GM12878 (cell line): ENCODE measurements at regions not wholly inside any gene's neighbourhood (a gene's known extent, or its start where the extent isn't known, plus 50 kb on each side); places are given as distances from the start of the nearest gene placed in this dataset.

Experiments used
- CTCF ChIP-seq, 3 experiments: IDR thresholded peaks in 2 of 3; conservative IDR thresholded peaks in 1 of 3; 2 replicates each; pipeline ENCODE4 v1.5.1; 2011; ENCODE audit warnings: low read depth in 3 of 3, low read length in 3 of 3, mild to moderate bottlenecking in 3 of 3, control low read depth in 2 of 3, moderate library complexity in 2 of 3, inconsistent platforms in 1 of 3, mixed read lengths in 1 of 3; ENCODE audit not compliant: control insufficient read depth in 2 of 3, insufficient read depth in 1 of 3; ENCODE audit errors: extremely low read depth in 1 of 3
- NFYB ChIP-seq: IDR thresholded peaks from 2 replicates; pipeline ENCODE4 v1.6.1; 2011; ENCODE audit warnings: low read depth, mild to moderate bottlenecking, low read length, improper control_type of control experiment, moderate library complexity; ENCODE audit not compliant: insufficient read depth
- POLR2A ChIP-seq: IDR thresholded peaks from 2 replicates; pipeline ENCODE4 v1.6.1; 2011; ENCODE audit warnings: low read depth, mild to moderate bottlenecking, low read length
- RAD21 ChIP-seq: IDR thresholded peaks from 2 replicates; pipeline ENCODE4 v1.6.1; 2011; ENCODE audit warnings: mild to moderate bottlenecking, low read depth, low read length, moderate library complexity; ENCODE audit not compliant: insufficient read depth
- STAT3 ChIP-seq: IDR thresholded peaks from 2 replicates; pipeline ENCODE4 v1.6.1; 2011; ENCODE audit warnings: low read depth, low read length, improper control_type of control experiment
- SUZ12 ChIP-seq: fragments of 200-600 bp; sonication (generic); IDR thresholded peaks from one replicate; pipeline ENCODE4 v1.6.1; 2018; ENCODE audit warnings: antibody characterized with exemption, mild to moderate bottlenecking; ENCODE audit not compliant: unreplicated experiment
- ZNF384 ChIP-seq: IDR thresholded peaks from 2 replicates; pipeline ENCODE4 v1.6.1; 2012; ENCODE audit warnings: low read depth, mild to moderate bottlenecking, low read length, improper control_type of control experiment, borderline replicate concordance
- TF ChIP-seq, protein P1 (sequence below): IDR thresholded peaks from 2 replicates; pipeline ENCODE4 v1.6.1; 2012; ENCODE audit warnings: low read depth, low read length, improper control_type of control experiment
- TF ChIP-seq, protein P2 (sequence below): IDR thresholded peaks from 2 replicates; pipeline ENCODE4 v1.6.1; 2012; ENCODE audit warnings: low read depth, low read length, improper control_type of control experiment
- TF ChIP-seq, protein P3 (sequence below): fragments of 450-650 bp; IDR thresholded peaks from 2 replicates; pipeline ENCODE4 v1.6.1; 2016; ENCODE audit warnings: mild to moderate bottlenecking, moderate library complexity, borderline replicate concordance

GRCh38 chr6:148138573-148138972 lies 204.1 kb upstream of the SASH1 start:
- TF ChIP-seq ZNF384 (no peak), NFYB (no peak), STAT3 (no peak), CTCF (IDR thresholded peaks at IDR 0.05 in 2 of 3, conservative IDR thresholded peaks at IDR 0.05 in 1 of 3; ENCODE audit: control insufficient read depth in 2 of 3, extremely low read depth in 1 of 3, insufficient read depth in 1 of 3, low read depth in 3 of 3, low read length in 3 of 3) (no peak), SUZ12 (no peak), POLR2A (no peak), RAD21 (no peak)
- TF ChIP-seq, protein P1, sequence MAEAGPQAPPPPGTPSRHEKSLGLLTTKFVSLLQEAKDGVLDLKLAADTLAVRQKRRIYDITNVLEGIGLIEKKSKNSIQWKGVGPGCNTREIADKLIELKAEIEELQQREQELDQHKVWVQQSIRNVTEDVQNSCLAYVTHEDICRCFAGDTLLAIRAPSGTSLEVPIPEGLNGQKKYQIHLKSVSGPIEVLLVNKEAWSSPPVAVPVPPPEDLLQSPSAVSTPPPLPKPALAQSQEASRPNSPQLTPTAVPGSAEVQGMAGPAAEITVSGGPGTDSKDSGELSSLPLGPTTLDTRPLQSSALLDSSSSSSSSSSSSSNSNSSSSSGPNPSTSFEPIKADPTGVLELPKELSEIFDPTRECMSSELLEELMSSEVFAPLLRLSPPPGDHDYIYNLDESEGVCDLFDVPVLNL, result no peak
- TF ChIP-seq, protein P2, sequence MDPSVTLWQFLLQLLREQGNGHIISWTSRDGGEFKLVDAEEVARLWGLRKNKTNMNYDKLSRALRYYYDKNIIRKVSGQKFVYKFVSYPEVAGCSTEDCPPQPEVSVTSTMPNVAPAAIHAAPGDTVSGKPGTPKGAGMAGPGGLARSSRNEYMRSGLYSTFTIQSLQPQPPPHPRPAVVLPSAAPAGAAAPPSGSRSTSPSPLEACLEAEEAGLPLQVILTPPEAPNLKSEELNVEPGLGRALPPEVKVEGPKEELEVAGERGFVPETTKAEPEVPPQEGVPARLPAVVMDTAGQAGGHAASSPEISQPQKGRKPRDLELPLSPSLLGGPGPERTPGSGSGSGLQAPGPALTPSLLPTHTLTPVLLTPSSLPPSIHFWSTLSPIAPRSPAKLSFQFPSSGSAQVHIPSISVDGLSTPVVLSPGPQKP, result no peak
- TF ChIP-seq, protein P3, sequence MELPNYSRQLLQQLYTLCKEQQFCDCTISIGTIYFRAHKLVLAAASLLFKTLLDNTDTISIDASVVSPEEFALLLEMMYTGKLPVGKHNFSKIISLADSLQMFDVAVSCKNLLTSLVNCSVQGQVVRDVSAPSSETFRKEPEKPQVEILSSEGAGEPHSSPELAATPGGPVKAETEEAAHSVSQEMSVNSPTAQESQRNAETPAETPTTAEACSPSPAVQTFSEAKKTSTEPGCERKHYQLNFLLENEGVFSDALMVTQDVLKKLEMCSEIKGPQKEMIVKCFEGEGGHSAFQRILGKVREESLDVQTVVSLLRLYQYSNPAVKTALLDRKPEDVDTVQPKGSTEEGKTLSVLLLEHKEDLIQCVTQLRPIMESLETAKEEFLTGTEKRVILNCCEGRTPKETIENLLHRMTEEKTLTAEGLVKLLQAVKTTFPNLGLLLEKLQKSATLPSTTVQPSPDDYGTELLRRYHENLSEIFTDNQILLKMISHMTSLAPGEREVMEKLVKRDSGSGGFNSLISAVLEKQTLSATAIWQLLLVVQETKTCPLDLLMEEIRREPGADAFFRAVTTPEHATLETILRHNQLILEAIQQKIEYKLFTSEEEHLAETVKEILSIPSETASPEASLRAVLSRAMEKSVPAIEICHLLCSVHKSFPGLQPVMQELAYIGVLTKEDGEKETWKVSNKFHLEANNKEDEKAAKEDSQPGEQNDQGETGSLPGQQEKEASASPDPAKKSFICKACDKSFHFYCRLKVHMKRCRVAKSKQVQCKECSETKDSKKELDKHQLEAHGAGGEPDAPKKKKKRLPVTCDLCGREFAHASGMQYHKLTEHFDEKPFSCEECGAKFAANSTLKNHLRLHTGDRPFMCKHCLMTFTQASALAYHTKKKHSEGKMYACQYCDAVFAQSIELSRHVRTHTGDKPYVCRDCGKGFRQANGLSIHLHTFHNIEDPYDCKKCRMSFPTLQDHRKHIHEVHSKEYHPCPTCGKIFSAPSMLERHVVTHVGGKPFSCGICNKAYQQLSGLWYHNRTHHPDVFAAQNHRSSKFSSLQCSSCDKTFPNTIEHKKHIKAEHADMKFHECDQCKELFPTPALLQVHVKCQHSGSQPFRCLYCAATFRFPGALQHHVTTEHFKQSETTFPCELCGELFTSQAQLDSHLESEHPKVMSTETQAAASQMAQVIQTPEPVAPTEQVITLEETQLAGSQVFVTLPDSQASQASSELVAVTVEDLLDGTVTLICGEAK, result no peak
